NCI-H1694 (cell line): ENCODE measurements at regions not wholly inside any gene's neighbourhood (a gene's known extent, or its start where the extent isn't known, plus 50 kb on each side); places are given as distances from the start of the nearest gene placed in this dataset.

Experiments used
- DNase-seq: peaks from one replicate; lab custom pipeline; 2025; lab: John Stamatoyannopoulos, UW

DNA sequence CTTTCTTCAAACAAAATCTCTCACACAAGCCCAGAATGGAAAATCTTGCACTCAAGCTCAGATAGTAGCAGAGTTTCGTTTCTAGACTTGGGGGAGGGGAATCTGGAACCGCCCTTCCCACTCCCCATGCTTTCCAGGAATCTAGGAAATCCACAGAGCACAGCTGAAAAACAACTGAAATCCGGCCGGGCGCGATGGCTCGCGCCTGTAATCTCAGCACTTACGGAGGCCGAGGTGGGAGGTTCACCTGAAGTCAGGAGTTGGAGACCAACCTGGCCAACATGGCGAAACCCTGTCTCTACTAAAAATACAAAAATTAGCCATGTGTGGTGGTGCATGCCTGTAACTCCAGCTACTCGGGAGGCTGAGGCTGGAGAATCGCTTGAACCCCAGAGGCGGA is 127.3 kb upstream of the SLC34A2 start:
- DNase-seq, result no peak

DNA sequence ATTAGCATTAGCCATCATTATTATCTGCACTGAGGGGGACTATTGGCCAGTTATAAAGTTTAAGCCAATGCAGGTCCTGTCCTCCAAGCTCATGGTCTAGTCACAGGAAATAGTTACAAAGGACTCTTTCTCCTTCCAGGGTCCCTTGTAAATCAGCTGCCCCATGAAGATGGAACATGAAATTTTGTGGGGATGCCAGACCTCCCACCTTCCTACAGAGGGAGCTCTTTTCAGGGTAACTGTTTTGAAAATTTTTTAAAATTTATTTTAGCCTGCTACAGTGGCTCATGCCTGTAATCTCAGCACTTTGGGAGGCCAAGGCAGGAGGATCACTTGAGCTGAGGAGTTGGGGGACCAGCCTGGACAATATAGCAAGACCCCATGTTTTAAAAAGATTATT is 124.4 kb upstream of the SLC34A2 start:
- DNase-seq, result no peak

DNA sequence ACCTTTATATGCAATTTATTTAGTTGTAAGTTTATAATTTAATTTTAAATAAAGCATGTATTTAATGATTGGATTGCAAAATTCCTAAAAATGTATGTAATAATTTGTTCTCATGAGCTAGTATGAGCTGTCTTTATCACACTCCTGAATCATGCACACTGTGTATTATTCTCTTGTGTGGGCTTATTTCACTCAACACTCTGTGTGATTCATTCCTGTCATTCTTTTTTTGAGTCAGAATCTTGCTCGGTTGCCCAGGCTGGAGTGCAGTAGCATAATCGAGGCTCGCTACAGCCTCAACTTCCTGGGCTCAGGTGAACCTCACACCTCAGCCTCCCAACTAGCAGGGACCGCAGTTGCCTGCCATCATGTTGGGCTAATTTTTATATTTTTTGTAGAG is 123.1 kb upstream of the SLC34A2 start:
- no peak for DNase-seq

DNA sequence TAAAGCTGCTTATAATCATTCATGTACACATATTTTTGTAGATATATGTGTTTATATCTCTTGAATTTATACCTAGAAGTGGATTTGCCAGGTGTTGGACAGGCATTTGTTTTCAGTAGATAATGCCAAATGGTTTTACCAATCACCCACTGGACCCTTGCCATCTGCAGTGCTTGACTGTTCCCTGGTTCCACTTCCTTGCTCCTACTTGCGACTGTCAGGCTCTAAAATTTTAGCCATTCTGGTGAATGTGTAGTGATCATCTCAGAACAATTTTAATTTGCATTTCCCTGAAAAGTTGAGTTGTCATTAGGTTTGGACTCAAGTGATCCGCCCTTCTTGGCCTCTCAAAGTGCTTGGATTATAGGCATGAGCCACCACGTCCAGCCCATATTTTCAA is 122.4 kb upstream of the SLC34A2 start:
- no peak for DNase-seq

DNA sequence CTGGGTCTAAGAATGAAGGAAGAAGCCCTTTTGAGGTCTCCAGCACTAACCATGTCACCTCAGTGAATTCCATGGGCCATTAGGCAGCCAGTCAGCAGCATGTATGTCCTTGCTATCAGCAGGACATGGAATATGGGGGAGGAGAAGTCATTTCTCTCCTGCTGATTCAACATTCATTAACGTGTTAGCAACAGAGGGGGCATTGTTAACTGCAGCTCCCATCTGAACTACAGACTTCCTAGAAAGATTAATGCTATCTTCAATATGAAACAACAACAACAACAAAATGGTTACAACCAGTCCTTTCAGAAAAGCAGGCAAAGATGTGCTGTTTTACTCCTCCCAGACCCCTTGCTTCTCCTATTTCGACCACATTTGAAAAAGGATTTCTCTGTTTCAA is 120.4 kb upstream of the SLC34A2 start:
- no peak for DNase-seq

DNA sequence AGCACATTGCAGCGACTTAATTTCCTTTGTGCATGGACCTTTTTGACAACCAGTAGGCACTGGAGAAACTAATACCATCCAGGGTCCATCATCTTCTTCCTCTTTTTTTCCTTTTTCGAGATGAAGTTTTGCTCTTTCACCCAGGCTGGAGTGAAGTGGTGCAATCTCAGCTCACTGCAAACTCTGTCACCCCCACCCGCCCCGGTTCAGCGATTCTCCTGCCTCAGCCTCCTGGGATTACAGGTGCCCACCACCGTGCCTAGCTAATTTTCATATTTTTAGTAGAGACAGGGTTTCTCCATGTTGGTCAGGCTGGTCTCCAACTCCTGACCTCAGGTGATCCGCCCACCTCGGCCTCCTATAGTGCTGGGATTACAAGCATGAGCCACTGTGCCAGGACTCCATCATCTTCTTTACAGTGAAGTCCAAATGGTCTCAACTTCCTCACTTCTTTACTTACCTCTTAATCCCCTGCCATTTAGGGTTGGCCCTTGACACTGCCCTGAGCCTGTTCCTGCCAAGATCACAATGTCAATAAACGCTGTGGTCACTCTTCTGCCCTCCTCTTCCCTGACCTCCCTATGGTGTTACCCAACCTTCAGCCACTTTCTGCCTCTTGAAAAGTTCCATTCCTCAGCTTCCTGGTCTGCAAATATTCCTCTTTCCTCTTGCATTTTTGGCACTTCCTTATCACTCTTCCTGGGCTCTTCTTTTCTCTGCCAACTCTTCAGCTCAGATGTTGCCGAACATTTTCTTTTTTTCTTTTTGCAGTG is 119.8 kb upstream of the SLC34A2 start:
- no peak for DNase-seq

DNA sequence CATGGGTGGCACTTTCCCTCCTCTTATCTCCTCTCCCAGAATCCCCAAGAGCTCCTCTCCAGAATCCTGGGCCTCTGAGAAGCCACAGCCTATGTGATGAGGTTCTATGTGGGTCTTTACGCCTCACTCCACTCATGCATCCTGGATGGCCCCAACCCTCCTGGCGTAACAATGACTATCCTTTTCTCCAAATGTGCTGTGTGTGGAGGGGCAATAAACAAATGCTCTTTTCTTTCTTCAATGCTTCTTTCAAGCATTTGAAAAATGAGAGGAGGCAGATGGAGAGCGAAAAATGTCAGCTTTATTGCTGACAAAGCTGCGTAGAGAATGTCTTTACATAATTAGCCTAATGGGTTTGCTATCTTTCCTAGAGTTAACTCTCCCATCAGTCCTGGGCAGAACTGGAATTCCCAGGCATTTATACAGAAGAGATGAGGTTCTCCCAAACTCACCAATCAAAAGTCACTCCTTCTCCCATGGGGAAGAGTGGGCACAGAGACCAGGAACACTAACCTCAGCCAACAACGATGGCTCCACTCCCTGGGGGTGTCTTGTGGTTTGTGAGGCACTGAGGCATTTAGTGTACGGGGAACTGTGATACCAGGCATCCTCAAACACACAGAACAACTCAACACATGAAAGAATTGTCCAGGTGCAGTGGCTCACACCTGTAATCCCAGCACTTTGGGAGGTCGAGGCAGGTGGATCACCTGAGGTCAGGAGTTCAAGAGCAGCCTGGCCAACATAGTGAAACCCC is 118.9 kb upstream of the SLC34A2 start:
- DNase-seq, result no peak

DNA sequence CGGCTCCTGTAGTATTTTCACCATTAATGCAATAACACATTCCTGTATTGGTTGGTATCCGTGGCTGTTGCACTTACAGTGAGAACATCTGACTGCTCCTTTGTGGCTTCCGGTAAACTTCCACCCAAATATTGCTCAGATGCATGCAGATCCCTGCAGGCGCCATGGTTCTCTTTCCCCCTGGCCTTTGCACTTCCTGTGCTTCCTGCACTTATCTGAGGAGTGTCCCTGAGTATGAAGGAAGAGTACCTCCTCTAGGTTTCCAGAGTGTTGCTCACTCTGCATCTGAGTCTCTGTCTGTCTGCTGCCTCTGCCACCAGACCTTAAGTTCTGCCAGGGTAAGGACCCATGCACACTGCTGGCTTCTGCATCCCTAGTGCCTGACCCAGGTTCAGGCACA is 117.2 kb upstream of the SLC34A2 start:
- no peak for DNase-seq

DNA sequence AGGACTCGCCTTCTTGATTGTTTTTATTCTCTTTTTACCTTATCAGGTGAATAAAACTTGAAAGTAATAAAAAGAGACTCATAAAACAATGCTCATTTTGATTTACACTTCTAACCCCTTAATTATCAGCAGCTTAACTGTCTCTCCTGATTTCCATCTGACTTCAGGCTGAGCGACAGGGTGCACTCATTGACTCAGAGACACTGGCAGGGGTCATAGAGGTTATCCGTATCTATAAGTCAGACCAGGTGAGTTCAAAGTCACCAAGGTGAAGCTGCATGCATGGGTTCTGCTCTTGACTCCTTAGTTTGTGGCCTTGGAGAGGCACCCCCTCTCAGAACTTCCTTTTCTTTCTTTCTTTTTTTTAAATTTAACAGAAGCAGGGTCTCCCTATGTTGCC is 116.4 kb upstream of the SLC34A2 start:
- no peak for DNase-seq

DNA sequence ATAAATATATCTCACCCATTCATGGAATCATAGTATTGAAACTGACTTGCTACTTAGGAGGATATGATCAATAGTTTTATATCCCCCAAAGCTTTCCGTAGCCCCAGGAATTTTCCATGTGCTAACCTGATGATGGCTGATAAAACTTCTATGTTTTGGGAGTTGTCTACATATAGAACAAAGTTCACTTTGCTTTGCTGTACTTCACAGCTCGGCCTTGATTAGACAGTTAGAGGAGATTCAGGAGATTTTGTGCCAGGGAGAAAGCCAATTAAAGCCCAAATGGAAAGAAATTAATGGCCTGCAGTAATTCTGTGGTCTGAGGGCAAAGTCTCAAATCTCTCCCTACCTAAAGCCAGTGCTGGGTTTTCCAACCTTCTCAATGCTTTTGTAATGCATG is 114.9 kb upstream of the SLC34A2 start:
- DNase-seq, result no peak

DNA sequence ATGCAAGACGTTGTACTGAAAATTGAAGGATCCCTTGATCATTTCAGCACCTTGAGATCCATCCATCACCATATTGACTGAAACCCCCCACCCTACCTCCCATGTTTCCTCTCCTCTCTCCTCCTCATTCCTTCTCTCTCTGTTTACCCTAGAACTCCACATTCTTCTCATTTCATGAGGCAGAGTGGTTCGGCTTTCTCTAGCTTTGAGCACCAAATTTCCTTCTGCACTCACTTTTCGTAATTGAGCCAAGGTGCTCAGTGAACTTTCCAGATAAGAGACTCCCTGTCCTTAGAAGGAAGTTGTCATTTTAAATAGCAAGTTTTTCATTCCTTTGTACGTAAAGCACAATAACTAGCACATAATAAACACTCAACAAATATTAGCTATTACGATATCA is 108.3 kb upstream of the SLC34A2 start:
- DNase-seq, result no peak

DNA sequence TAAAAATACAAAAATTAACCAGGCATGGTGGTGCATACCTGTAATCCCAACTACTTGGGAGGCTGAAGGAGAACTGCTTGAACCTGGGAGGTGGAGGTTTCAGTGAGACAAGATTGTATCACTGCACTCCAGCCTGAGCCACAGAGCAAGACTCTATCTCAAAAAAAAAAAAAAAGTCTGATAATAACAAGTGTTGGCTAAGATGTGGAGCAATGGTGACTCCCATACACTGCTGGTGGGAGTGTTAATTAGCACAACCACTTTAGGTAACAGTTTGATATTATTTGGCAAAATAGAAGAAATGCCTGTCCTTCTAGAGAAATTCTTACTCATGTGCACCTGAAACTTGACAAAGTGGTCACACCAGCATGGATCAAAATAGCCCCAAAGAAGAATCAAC is 106.2 kb upstream of the SLC34A2 start:
- DNase-seq, result no peak

DNA sequence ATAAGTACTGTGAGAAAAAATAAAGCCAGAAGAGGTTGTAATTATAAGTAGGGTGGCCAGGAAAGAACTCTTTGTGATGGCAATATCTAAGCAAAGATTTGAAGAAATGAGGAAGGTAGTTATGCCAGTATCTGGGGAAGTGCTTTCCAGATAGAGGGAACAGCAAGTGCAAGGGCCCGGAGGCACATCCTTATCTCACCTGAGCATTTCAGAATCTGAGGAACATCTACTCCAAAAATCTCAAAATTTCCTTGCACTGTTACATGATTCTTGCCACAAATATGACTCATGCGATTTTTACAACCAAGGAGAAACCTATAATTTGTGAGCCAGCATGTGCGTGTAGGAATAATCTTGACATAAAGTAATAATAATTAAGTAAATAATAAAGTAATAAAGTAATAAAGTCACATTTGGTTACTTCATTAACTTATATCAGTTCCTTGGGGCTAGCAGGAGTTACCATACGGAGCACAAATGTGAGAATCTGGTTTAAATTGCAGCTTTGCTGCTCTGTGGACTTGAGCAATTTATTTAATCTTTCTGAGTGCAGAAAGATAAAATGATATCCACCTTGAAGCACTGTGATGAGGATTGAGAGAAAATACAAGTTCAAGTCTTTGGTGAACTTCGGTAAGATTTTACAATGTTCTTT is 105.1 kb upstream of the SLC34A2 start:
- no peak for DNase-seq

DNA sequence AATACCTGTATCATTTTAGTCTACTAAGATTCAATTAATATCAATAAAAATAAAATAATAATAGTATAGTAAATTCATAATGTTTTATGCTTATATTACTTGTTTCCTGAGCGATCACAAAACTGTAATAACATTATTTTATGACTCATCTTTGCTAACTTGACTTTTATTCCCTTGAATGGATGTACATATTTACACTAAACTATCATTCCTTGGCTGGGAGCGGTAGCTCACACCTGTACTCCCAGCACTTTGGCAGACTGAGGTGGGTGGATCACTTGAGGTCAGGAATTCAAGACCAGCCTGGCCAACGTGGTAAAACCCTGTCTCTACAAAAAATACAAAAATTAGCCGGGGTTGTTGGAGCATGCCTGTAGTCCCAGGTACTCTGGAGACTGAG is 104.0 kb upstream of the SLC34A2 start:
- DNase-seq, result no peak

DNA sequence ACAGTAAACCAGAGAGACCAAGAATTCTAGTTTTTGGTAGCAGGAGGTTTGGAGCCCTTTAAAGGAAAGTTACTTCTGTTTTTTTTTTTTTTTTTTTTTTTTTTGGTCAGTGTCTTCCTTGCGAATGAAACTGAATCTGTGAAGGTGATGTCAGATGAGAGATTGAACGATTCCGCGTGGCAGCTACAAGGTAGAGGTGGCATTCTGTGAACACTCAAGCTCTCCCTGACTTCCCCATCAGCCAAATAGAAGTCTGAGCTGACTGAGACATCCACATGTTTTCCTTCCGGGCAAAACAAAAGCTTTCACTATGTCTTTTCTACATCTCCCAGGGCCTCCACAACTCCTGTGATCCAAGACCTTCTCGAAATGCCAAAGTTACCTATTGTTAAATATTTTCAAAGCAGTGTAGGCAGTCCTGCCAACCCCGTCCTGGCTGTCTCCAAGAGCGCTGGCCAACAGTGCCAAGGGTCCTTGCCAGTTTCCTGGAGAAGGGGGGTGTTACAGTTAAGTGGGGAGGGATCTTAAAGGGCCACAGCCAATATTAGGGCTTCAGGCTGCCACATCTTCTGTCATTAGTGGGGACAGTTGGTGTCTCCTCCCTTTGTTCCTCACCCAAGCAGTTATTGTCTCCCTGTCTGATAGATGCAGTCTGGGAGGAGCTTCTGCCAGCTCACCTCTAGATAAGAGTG is 102.9 kb upstream of the SLC34A2 start:
- DNase-seq, result no peak

DNA sequence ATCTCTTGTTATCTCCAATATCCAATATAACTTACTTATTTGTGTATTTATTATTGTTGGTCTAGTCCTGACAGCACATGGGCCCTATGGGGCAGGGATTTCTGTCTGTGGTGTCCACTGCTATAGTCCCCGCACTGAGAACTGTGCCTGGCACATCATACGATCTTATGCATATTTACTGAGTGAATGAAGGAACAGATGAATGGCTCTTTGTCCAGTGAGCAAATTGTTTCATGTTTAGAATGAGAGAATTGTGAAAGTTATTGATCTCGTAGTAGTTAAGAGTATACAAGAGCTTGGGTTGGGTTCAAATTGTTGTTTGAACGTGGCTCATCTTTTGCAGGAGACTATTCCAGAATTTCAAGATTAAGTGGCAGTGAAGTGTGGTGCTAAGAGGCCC is 96.1 kb upstream of the SLC34A2 start:
- no peak for DNase-seq

DNA sequence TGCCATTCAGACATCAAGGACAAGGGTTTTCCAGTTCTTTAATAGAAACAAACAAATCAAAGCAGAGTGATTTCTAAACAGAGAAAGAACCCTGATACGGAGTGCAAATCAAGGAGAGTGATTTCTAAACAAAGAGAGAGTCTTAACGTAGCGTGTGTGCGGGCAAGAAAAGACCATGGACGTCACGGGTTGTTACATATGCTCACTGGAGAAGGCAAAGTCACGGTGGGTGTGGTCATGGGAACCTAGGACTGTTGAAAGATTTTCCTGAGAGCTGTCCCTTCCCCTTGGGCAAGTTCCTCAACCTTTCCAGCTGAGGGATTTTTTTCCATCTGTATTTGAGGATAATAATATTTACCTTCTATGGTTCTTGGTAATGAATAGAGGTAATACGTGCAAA is 95.0 kb upstream of the SLC34A2 start:
- DNase-seq, result no peak

DNA sequence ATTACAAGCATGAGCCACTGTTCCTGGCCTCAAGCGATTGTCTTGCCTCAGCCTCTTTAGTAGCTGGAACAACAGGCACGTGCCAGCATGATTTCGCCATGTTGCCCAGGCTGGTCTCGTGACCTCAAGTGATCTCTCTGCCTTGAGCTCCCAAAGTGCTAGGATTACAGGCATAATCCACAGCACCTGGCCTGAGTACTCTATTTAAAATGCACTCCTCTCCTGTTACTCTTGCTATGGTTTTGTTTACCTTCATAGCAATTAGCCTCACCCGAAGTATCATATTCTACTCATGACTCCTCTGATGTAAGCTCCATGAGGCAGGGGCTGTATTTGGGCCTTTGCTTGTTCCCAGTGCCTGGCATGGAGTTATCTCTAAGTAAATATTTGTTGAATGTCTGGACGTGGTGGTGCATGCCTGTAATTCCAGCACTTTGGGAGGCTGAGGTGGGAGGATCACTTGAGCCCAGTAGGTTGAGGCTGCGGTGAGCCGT is 92.5 kb upstream of the SLC34A2 start:
- DNase-seq, result no peak

DNA sequence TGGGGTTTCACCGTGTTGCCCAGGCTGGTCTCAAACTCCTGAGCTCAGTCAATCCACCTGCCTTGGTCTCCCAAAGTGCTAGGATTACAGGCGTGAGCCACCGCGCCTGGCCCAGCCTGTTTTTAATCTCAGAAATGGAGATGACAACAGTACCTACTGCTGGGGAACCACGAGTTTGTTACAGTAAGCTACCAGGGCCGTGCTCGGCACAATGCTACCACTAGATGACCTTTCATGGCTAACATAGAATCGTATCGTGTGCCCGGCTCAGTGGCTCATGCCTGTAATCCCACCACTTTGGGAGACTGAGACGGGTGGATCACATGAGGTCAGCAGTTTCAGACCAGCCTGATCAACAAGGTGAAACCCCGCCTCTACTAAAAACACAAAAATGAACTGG is 90.8 kb upstream of the SLC34A2 start:
- no peak for DNase-seq

DNA sequence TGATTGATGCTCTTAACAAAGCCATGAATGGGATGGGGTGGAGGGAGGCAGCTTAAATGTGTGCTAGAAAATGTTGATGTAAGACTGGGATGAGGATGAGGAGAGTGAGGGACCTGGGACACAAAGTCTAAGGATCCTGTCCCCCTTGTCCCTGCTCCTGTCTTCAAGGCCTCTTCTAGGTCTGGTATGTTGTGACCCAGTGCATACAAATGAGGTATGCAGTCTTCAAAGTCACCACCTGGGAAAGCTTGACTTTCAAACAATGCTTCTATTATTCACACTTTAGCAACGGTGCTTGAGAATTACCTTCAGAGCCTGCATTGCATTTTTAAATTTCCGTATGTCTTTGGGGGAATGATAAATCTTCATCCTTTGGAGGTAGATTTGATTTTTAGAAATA is 88.4 kb upstream of the SLC34A2 start:
- no peak for DNase-seq

DNA sequence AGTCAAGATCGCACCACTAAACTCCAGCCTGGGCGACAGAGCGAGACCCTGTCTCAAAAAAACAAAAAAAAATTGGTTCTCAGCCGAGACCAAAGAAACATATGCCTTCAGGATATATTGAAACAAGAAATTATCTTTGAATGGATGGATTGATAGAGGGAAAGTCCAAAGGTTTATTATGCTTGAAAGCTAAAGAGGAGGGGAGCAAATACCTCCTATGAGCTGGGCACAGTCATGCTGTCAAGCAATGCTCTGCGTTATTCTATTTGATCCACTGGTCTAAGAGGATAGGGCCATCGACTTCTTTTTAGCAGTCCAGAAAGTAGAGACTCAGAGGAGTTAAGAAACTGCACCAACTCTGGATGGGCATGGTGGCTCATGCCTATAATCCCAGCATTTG is 85.9 kb upstream of the SLC34A2 start:
- no peak for DNase-seq

DNA sequence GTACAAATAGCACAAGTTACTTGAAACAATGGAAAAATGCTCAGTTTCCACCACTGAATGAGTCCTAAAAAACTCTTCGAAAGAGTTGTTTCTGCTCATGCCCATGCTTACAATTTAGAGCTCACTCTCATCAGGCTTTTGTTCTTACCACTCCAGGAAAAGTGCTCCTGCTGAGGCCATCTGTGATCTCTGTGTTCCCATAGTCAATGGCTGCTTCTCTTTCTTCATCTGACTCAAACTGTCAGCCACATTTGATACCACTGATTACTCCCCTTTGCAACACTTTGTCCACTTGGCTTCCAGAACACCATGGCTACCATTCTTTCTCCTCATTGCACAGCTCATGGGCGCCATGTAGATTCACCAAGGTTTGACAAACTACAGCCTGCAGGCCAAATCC is 80.0 kb upstream of the SLC34A2 start:
- DNase-seq, result no peak

DNA sequence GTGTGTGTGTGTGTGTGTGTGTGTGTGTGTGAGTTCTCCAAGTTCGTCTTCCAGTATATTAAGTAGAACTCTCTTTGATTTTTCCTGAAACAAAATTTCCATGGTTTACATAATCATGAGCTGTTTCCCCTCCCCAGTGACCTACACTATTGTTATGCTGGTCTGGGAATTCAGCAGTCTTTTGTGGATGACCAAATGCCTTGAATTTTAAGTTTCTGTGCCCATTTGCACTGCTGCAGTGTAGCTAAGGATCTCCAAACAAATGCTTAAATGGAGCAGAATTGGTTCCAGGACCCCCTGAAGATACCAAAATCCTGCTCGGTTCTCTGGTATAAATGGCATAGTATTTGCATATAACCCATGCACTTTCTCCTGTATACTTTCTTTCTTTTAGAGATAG is 77.2 kb upstream of the SLC34A2 start:
- DNase-seq, result no peak
